ENCODE measurements at regions not wholly inside any gene's neighbourhood (a gene's known extent, or its start where the extent isn't known, plus 50 kb on each side); places are given as distances from the start of the nearest gene placed in this dataset.

DNA sequence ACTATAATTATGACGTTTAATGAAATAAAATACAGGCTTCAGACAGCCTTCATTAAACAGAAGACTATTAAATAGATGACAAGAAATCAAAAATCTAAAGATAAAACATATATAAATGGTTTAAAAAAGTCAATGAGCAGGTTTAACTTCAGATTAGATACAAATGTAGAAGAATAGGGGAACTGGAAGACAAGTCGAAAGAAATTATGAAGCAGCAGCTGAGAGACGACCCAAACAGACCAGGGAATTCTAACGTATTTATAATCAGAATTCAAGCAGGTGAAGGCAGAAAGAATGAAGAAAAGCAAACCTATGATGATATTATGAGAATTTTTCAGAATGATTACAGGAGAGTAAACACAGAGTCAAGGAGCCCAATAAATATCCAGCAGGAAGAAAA is 235.1 kb upstream of the XYLT1 start:
- Histone ChIP-seq H3K79me1 (ENCODE audit: low read depth, low read length) (no peaks in the 10 kb centered on the region), H2AK5ac (ENCODE audit: low read depth, low read length) (no peak overlapping the region), H2BK5ac (ENCODE audit: low read length) (no peak overlapping the region), H2BK12ac (ENCODE audit: low read length) (no peak overlapping the region), H3K4me3 (ENCODE audit: low read length in 2 of 2) (no peak overlapping the region), H3K27me3 (ENCODE audit: control insufficient read depth in 3 of 3, insufficient read depth in 3 of 3, low read depth in 1 of 3, low read length in 3 of 3) (no peaks in the 10 kb centered on the region), H2BK120ac (ENCODE audit: low read depth, low read length) (no peak overlapping the region), H2BK15ac (ENCODE audit: low read length) (no peak overlapping the region), H2AFZ (ENCODE audit: low read length) (no peak overlapping the region), H3K14ac (ENCODE audit: low read length) (no peak overlapping the region), H3K4me2 (ENCODE audit: insufficient read depth, low read length, poor library complexity, severe bottlenecking) (no peak overlapping the region), H3K36me3 (replicated peaks in 1 of 2; ENCODE audit: control insufficient read depth in 2 of 2, insufficient read depth in 2 of 2, low read length in 2 of 2) (no peaks in the 10 kb centered on the region), H3K23ac (ENCODE audit: low read depth, low read length, poor library complexity) (no peak overlapping the region), H4K91ac (ENCODE audit: low read depth, low read length, poor library complexity) (no peak overlapping the region), H3K4ac (ENCODE audit: low read length) (no peak overlapping the region), H3K9me3 (replicated peaks in 1 of 2; ENCODE audit: control insufficient read depth in 2 of 2, insufficient read depth in 1 of 2, low read depth in 1 of 2, low read length in 2 of 2) (peaks cover 0 to 3% of the 10 kb centered on the region in 2 donors), H4K8ac (ENCODE audit: low read depth, low read length) (no peak overlapping the region), H3K27ac (replicated peaks; ENCODE audit: low read length) (no peak overlapping the region), H3K18ac (ENCODE audit: low read length) (no peak overlapping the region), H3K4me1 (ENCODE audit: control insufficient read depth in 2 of 2, insufficient read depth in 1 of 2, low read depth in 1 of 2, low read length in 2 of 2) (no peaks in the 10 kb centered on the region), H3K9ac (ENCODE audit: low read depth, low read length, poor library complexity) (no peak overlapping the region)
- no peak for DNase-seq (ENCODE audit: low spot score)
- WGBS, 2 donors (ENCODE audit: extremely low coverage in 2 of 2, insufficient read length in 2 of 2, insufficient replicate concordance in 1 of 2) = no CpG with 5 or more reads among the region's 4 CpGs

- Histone ChIP-seq H2AFZ (ENCODE audit: low read length) (no peak overlapping the region), H3K18ac (ENCODE audit: low read length) (no peak overlapping the region), H4K8ac (ENCODE audit: low read depth, low read length) (no peak overlapping the region), H2BK12ac (ENCODE audit: low read length) (no peak overlapping the region), H3K27ac (replicated peaks; ENCODE audit: low read length) (no peak overlapping the region), H3K9ac (ENCODE audit: low read depth, low read length, poor library complexity) (no peak overlapping the region), H2BK15ac (ENCODE audit: low read length) (no peak overlapping the region), H2AK5ac (ENCODE audit: low read depth, low read length) (no peak overlapping the region), H3K27me3 (ENCODE audit: control insufficient read depth in 3 of 3, insufficient read depth in 3 of 3, low read depth in 1 of 3, low read length in 3 of 3) (no peaks in the 10 kb centered on the region), H3K23ac (ENCODE audit: low read depth, low read length, poor library complexity) (no peak overlapping the region), H3K79me1 (ENCODE audit: low read depth, low read length) (no peaks in the 10 kb centered on the region), H4K91ac (ENCODE audit: low read depth, low read length, poor library complexity) (no peak overlapping the region), H2BK5ac (ENCODE audit: low read length) (no peak overlapping the region), H3K4me2 (ENCODE audit: insufficient read depth, low read length, poor library complexity, severe bottlenecking) (no peak overlapping the region), H3K36me3 (replicated peaks in 1 of 2; ENCODE audit: control insufficient read depth in 2 of 2, insufficient read depth in 2 of 2, low read length in 2 of 2) (no peaks in the 10 kb centered on the region), H3K4me3 (ENCODE audit: low read length in 2 of 2) (no peak overlapping the region), H3K9me3 (replicated peaks in 1 of 2; ENCODE audit: control insufficient read depth in 2 of 2, insufficient read depth in 1 of 2, low read depth in 1 of 2, low read length in 2 of 2) (no peaks in the 10 kb centered on the region), H2BK120ac (ENCODE audit: low read depth, low read length) (no peak overlapping the region), H3K4me1 (ENCODE audit: control insufficient read depth in 2 of 2, insufficient read depth in 1 of 2, low read depth in 1 of 2, low read length in 2 of 2) (peaks cover 0 to 4% of the 10 kb centered on the region in 2 donors), H3K14ac (ENCODE audit: low read length) (no peak overlapping the region), H3K4ac (ENCODE audit: low read length) (no peak overlapping the region)
- WGBS, 2 donors (ENCODE audit: extremely low coverage in 2 of 2, insufficient read length in 2 of 2, insufficient replicate concordance in 1 of 2) = no CpG with 5 or more reads among the region's 3 CpGs
- DNase-seq (ENCODE audit: low spot score) = peak; percentile 9
These were observed 225.9 kb upstream of the XYLT1 start for GRCh38 chr16:17696616-17697015.

- Histone ChIP-seq H3K27me3 (ENCODE audit: control insufficient read depth in 3 of 3, insufficient read depth in 3 of 3, low read depth in 1 of 3, low read length in 3 of 3) (no peaks in the 10 kb centered on the region), H3K79me1 (ENCODE audit: low read depth, low read length) (no peaks in the 10 kb centered on the region), H4K91ac (ENCODE audit: low read depth, low read length, poor library complexity) (no peak overlapping the region), H2BK120ac (ENCODE audit: low read depth, low read length) (no peak overlapping the region), H2BK5ac (ENCODE audit: low read length) (no peak overlapping the region), H3K4me3 (ENCODE audit: low read length in 2 of 2) (no peak overlapping the region), H3K23ac (ENCODE audit: low read depth, low read length, poor library complexity) (no peak overlapping the region), H3K9me3 (replicated peaks in 1 of 2; ENCODE audit: control insufficient read depth in 2 of 2, insufficient read depth in 1 of 2, low read depth in 1 of 2, low read length in 2 of 2) (no peaks in the 10 kb centered on the region), H4K8ac (ENCODE audit: low read depth, low read length) (no peak overlapping the region), H3K4me2 (ENCODE audit: insufficient read depth, low read length, poor library complexity, severe bottlenecking) (no peak overlapping the region), H3K27ac (replicated peaks; ENCODE audit: low read length) (no peak overlapping the region), H3K14ac (ENCODE audit: low read length) (no peak overlapping the region), H2AK5ac (ENCODE audit: low read depth, low read length) (no peak overlapping the region), H3K9ac (ENCODE audit: low read depth, low read length, poor library complexity) (no peak overlapping the region), H3K36me3 (replicated peaks in 1 of 2; ENCODE audit: control insufficient read depth in 2 of 2, insufficient read depth in 2 of 2, low read length in 2 of 2) (no peaks in the 10 kb centered on the region), H2BK15ac (ENCODE audit: low read length) (no peak overlapping the region), H3K18ac (ENCODE audit: low read length) (no peak overlapping the region), H3K4me1 (ENCODE audit: control insufficient read depth in 2 of 2, insufficient read depth in 1 of 2, low read depth in 1 of 2, low read length in 2 of 2) (peaks cover 0 to 4% of the 10 kb centered on the region in 2 donors), H3K4ac (ENCODE audit: low read length) (no peak overlapping the region), H2AFZ (ENCODE audit: low read length) (no peak overlapping the region), H2BK12ac (ENCODE audit: low read length) (no peak overlapping the region)
- no CpG with 5 or more reads among the region's 4 CpGs for WGBS, 2 donors (ENCODE audit: extremely low coverage in 2 of 2, insufficient read length in 2 of 2, insufficient replicate concordance in 1 of 2)
- no peak for DNase-seq (ENCODE audit: low spot score)
These were observed 221.7 kb upstream of the XYLT1 start for GRCh38 chr16:17692484-17692883.

GRCh38 chr16:17691899-17692176 is 221.1 kb upstream of the XYLT1 start:
- H2BK15ac ChIP-seq (ENCODE audit: low read length) = no peak overlapping the region
- H3K9me3 ChIP-seq (replicated peaks in 1 of 2; ENCODE audit: control insufficient read depth in 2 of 2, insufficient read depth in 1 of 2, low read depth in 1 of 2, low read length in 2 of 2) = no peaks in the 10 kb centered on the region
- no peak overlapping the region for H3K4ac ChIP-seq (ENCODE audit: low read length)
- WGBS, 2 donors (ENCODE audit: extremely low coverage in 2 of 2, insufficient read length in 2 of 2, insufficient replicate concordance in 1 of 2) = no CpG with 5 or more reads among the region's 1 CpG
- H3K27ac ChIP-seq (replicated peaks; ENCODE audit: low read length) = no peak overlapping the region
- H3K27me3 ChIP-seq (ENCODE audit: control insufficient read depth in 3 of 3, insufficient read depth in 3 of 3, low read depth in 1 of 3, low read length in 3 of 3) = no peaks in the 10 kb centered on the region
- H3K4me3 ChIP-seq (ENCODE audit: low read length in 2 of 2) = no peak overlapping the region
- no peak overlapping the region for H3K9ac ChIP-seq (ENCODE audit: low read depth, low read length, poor library complexity)
- H2AFZ ChIP-seq (ENCODE audit: low read length) = no peak overlapping the region
- H2BK12ac ChIP-seq (ENCODE audit: low read length) = no peak overlapping the region
- peaks cover 0 to 4% of the 10 kb centered on the region in 2 donors for H3K4me1 ChIP-seq (ENCODE audit: control insufficient read depth in 2 of 2, insufficient read depth in 1 of 2, low read depth in 1 of 2, low read length in 2 of 2)
- no peaks in the 10 kb centered on the region for H3K36me3 ChIP-seq (replicated peaks in 1 of 2; ENCODE audit: control insufficient read depth in 2 of 2, insufficient read depth in 2 of 2, low read length in 2 of 2)
- DNase-seq (ENCODE audit: low spot score) = no peak
- H2BK120ac ChIP-seq (ENCODE audit: low read depth, low read length) = no peak overlapping the region
- H3K18ac ChIP-seq (ENCODE audit: low read length) = no peak overlapping the region
- H3K4me2 ChIP-seq (ENCODE audit: insufficient read depth, low read length, poor library complexity, severe bottlenecking) = no peak overlapping the region
- no peak overlapping the region for H3K14ac ChIP-seq (ENCODE audit: low read length)
- no peak overlapping the region for H4K8ac ChIP-seq (ENCODE audit: low read depth, low read length)
- H3K79me1 ChIP-seq (ENCODE audit: low read depth, low read length) = no peaks in the 10 kb centered on the region
- H3K23ac ChIP-seq (ENCODE audit: low read depth, low read length, poor library complexity) = no peak overlapping the region
- H2BK5ac ChIP-seq (ENCODE audit: low read length) = no peak overlapping the region
- H2AK5ac ChIP-seq (ENCODE audit: low read depth, low read length) = no peak overlapping the region
- H4K91ac ChIP-seq (ENCODE audit: low read depth, low read length, poor library complexity) = no peak overlapping the region

Measured in neuronal stem cell (in vitro differentiated cells).